ENCODE measurements at regions not wholly inside any gene's neighbourhood (a gene's known extent, or its start where the extent isn't known, plus 50 kb on each side); places are given as distances from the start of the nearest gene placed in this dataset.

- no peak for TF ChIP-seq CTCF (conservative IDR thresholded peaks at IDR 0.05)
- H3K27ac ChIP-seq = no peak overlapping the region
Observed at GRCh38 chr16:24624102-24624501, 84.7 kb downstream of the RBBP6 start.

- no peak for TF ChIP-seq CTCF (conservative IDR thresholded peaks at IDR 0.05)
- H3K27ac ChIP-seq = no peak overlapping the region
Observed at GRCh38 chr16:24626256-24626655, 86.9 kb downstream of the RBBP6 start.

- TF ChIP-seq CTCF (conservative IDR thresholded peaks at IDR 0.05) = no peak
- peak overlapping the region; percentile 78 for H3K27ac ChIP-seq
Observed at GRCh38 chr16:24634919-24635318, 94.5 kb upstream of the TNRC6A start.

GRCh38 chr16:24635900-24636610 lies 93.4 kb upstream of the TNRC6A start:
- peak overlapping the region; percentile 78 for H3K27ac ChIP-seq
- TF ChIP-seq CTCF (conservative IDR thresholded peaks at IDR 0.05) = no peak

GRCh38 chr16:24639769-24640168 lies 89.7 kb upstream of the TNRC6A start:
- H3K27ac ChIP-seq = no peak overlapping the region
- no peak for TF ChIP-seq CTCF (conservative IDR thresholded peaks at IDR 0.05)

- TF ChIP-seq CTCF (conservative IDR thresholded peaks at IDR 0.05) = no peak
- H3K27ac ChIP-seq = no peak overlapping the region
Observed at GRCh38 chr16:24643489-24643888, 86.0 kb upstream of the TNRC6A start.

- no peak for TF ChIP-seq CTCF (conservative IDR thresholded peaks at IDR 0.05)
- H3K27ac ChIP-seq = no peak overlapping the region
Observed at GRCh38 chr16:24645739-24646645, 83.5 kb upstream of the TNRC6A start.
